ENCODE measurements at regions not wholly inside any gene's neighbourhood (a gene's known extent, or its start where the extent isn't known, plus 50 kb on each side); places are given as distances from the start of the nearest gene placed in this dataset.

DNA sequence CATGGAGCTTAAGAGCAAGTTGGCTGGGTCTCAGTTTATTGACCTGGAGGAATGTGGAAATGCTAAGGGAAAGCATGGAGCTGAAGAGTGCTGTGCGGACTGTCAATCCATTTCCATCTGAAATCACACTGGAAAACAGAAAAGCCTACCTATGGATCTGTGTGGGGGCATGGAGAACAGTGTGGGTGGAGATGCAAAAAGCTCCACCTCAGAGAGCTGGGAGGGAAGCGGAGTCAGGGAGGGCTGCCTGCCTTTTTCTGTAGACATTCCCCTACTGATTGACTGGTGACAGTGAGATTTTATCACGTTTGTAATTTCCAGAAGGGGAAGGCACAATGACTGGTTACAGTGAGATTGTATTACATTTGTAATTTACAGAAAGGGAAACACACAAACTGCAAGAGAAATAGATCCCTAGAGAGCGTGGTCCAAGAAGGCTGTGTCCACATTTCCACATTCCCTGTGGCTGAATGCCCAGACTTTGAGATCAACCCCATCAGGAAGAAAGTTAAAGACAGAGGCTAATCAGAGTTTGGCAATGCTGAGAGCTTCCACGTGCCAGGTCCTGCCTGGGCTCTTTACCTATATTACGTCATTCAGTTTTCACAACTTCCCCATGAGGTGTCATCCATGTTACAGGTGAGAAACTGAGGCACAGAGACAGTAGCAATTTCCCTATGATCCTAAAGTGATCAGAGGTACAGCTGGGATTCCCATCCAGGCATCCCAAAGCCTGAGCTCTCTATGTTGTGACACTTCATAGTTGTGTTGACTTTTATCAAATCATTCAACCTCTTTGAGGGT, 67.7 kb upstream of the NSMCE3 start:
- Histone ChIP-seq H3K36me3 (no peaks in the 10 kb centered on the region), H3K9me3 (no peaks in the 10 kb centered on the region), H3K4me1 (no peaks in the 10 kb centered on the region), H3K27ac (no peak overlapping the region), H3K4me3 (no peak overlapping the region), H3K27me3 (no peaks in the 10 kb centered on the region)
- TF ChIP-seq, protein P1, sequence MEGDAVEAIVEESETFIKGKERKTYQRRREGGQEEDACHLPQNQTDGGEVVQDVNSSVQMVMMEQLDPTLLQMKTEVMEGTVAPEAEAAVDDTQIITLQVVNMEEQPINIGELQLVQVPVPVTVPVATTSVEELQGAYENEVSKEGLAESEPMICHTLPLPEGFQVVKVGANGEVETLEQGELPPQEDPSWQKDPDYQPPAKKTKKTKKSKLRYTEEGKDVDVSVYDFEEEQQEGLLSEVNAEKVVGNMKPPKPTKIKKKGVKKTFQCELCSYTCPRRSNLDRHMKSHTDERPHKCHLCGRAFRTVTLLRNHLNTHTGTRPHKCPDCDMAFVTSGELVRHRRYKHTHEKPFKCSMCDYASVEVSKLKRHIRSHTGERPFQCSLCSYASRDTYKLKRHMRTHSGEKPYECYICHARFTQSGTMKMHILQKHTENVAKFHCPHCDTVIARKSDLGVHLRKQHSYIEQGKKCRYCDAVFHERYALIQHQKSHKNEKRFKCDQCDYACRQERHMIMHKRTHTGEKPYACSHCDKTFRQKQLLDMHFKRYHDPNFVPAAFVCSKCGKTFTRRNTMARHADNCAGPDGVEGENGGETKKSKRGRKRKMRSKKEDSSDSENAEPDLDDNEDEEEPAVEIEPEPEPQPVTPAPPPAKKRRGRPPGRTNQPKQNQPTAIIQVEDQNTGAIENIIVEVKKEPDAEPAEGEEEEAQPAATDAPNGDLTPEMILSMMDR (IDR thresholded peaks at IDR 0.05), result no peak
- TF ChIP-seq POLR2A (IDR thresholded peaks at IDR 0.05) (no peak), POLR2AphosphoS5 (IDR thresholded peaks at IDR 0.05; ENCODE audit: insufficient read depth in 1 of 2, low read depth in 1 of 2) (no peak)
- intact Hi-C loops (cut with DNase I), result no loop called here
- no peak for DNase-seq (ENCODE audit: extremely low spot score in 2 of 2)

DNA sequence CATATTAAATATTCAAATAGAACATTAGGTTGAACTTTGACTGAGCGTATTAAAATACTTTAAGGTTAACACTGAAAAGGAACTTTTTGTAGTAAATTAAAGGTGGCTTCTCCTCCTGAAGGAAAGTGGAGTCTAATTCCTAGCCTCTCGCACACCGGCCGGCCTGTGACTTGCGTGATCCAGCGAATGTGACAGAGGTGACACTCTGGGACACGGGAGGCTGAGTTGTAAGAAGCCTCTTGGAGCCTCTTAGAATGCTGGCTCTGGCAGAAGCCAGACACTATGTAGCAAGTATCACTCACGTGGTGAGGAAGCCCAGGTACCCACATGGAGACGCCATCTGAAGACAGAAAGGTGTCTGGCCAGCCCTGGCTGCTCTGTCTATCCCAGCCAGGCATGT, 64.9 kb upstream of the NSMCE3 start:
- TF ChIP-seq POLR2AphosphoS5 (IDR thresholded peaks at IDR 0.05; ENCODE audit: insufficient read depth in 1 of 2, low read depth in 1 of 2) (no peak), POLR2A (IDR thresholded peaks at IDR 0.05) (no peak)
- TF ChIP-seq, protein P1 (IDR thresholded peaks at IDR 0.05), result no peak
- no peaks in the 10 kb centered on the region for H3K36me3 ChIP-seq
- no peak overlapping the region for H3K27ac ChIP-seq
- intact Hi-C loops (cut with DNase I), result no loop called here
- no peaks in the 10 kb centered on the region for H3K27me3 ChIP-seq
- H3K4me3 ChIP-seq, result no peak overlapping the region
- DNase-seq (ENCODE audit: extremely low spot score in 2 of 2), result no peak
- H3K4me1 ChIP-seq, result no peaks in the 10 kb centered on the region
- H3K9me3 ChIP-seq, result no peaks in the 10 kb centered on the region

DNA sequence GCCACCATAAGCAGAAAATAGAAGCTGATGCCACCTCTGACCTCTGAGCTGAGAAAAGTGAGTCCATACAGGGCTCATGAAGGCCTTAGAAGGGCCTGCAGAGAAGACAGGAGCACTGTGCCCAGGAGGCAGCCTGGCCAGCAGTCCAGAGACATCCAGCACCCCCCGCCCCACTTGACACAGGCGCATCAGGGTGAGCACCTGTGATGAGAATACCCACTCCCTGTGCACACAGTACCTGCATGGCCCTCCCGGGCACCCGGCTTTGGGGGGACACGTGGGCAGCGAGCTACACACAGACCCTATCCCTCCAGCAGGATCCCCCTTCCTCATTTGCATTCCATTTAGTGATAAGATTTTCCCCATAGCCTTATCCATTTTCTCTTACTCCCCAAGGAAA, 63.6 kb upstream of the NSMCE3 start:
- intact Hi-C loops (cut with DNase I), result no loop called here
- no peak overlapping the region for H3K4me3 ChIP-seq
- no peak for DNase-seq (ENCODE audit: extremely low spot score in 2 of 2)
- no peaks in the 10 kb centered on the region for H3K9me3 ChIP-seq
- H3K36me3 ChIP-seq, result no peaks in the 10 kb centered on the region
- no peak overlapping the region for H3K27ac ChIP-seq
- no peaks in the 10 kb centered on the region for H3K27me3 ChIP-seq
- no peak for TF ChIP-seq POLR2AphosphoS5 (IDR thresholded peaks at IDR 0.05; ENCODE audit: insufficient read depth in 1 of 2, low read depth in 1 of 2)
- no peak for TF ChIP-seq POLR2A (IDR thresholded peaks at IDR 0.05)
- TF ChIP-seq, protein P1 (IDR thresholded peaks at IDR 0.05), result no peak
- no peaks in the 10 kb centered on the region for H3K4me1 ChIP-seq

DNA sequence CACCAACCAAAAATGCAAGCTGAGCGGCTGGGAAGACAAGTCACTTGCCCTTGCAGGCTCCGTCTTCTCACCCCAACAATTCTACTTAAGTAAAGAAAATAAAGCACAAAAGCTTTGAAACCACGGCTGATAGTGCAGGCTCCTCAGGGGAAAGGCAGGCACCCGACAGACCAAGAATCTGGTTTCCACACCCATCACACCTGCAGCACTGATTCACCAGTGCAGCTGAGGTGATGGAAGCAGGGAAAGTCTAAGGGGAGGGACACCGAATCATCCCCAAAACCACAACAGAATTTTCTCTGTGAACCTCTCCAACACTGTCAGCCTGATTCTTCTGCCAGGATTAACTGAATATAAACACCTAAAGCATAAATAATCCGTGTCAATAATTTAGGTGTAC, 62.0 kb upstream of the NSMCE3 start:
- DNase-seq (ENCODE audit: extremely low spot score in 2 of 2), result no peak
- H3K9me3 ChIP-seq, result no peaks in the 10 kb centered on the region
- TF ChIP-seq, protein P1 (IDR thresholded peaks at IDR 0.05), result no peak
- TF ChIP-seq POLR2A (IDR thresholded peaks at IDR 0.05) (no peak), POLR2AphosphoS5 (IDR thresholded peaks at IDR 0.05; ENCODE audit: insufficient read depth in 1 of 2, low read depth in 1 of 2) (no peak)
- no peaks in the 10 kb centered on the region for H3K4me1 ChIP-seq
- no peak overlapping the region for H3K4me3 ChIP-seq
- no peak overlapping the region for H3K27ac ChIP-seq
- H3K36me3 ChIP-seq, result no peaks in the 10 kb centered on the region
- intact Hi-C loops (cut with DNase I), result no loop called here
- no peaks in the 10 kb centered on the region for H3K27me3 ChIP-seq

DNA sequence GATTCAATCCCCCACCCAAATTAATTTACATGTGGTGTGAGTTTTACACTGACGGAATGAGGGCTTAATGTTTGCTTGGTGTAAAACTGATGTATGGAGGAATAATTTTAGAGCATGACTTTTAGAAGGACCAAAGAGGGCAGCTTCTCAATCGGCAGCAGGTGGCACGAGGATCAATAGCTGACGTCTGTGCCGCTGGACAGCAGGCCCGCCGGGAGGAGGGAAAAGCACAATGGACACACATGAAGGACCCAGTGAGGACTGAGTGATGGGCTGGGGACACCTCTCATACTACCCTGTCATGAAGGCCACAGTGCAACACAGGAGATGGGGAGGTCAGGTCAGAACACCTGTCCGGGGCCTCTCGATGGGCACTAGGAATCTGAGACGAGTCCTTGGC, 61.4 kb upstream of the NSMCE3 start:
- no peaks in the 10 kb centered on the region for H3K4me1 ChIP-seq
- no peak for DNase-seq (ENCODE audit: extremely low spot score in 2 of 2)
- intact Hi-C loops (cut with DNase I), result no loop called here
- no peak for TF ChIP-seq POLR2AphosphoS5 (IDR thresholded peaks at IDR 0.05; ENCODE audit: insufficient read depth in 1 of 2, low read depth in 1 of 2)
- no peak for TF ChIP-seq POLR2A (IDR thresholded peaks at IDR 0.05)
- TF ChIP-seq, protein P1 (IDR thresholded peaks at IDR 0.05), result no peak
- H3K36me3 ChIP-seq, result no peaks in the 10 kb centered on the region
- H3K9me3 ChIP-seq, result no peaks in the 10 kb centered on the region
- no peaks in the 10 kb centered on the region for H3K27me3 ChIP-seq
- no peak overlapping the region for H3K4me3 ChIP-seq
- no peak overlapping the region for H3K27ac ChIP-seq

All from vagina (tissue), 2 donors.